Small intestine (tissue), 7 donors: ENCODE measurements at regions not wholly inside any gene's neighbourhood (a gene's known extent, or its start where the extent isn't known, plus 50 kb on each side); places are given as distances from the start of the nearest gene placed in this dataset.
"Not testable (repeated sequence)": the region's sequence is repeated elsewhere in the genome, so short reads cannot be mapped to it uniquely, and the experiment has no call there.

Experiments
- DNase-seq, 2 donors: peaks; one replicate each; pipeline versions ENCODE4 v3.0.0 to v3.0.0-alpha.2; 2013
- FAIRE-seq: peaks from 2 replicates; lab custom pipeline; 2012; peaks lifted over from hg19 to GRCh38; lab: Jason Lieb, UNC
- H3K27ac ChIP-seq, 3 donors: one replicate each; pipeline ENCODE4 v1.5.1; 2013; ENCODE audit warnings: low read length in 2 of 3, mild to moderate bottlenecking in 2 of 3, control low read depth in 1 of 3, inconsistent platforms in 1 of 3, low read depth in 1 of 3, moderate library complexity in 1 of 3
- H3K27me3 ChIP-seq, 3 donors: one replicate each; pipeline ENCODE4 v1.6.1; 2013; ENCODE audit warnings: low read length in 3 of 3, inconsistent platforms in 1 of 3; ENCODE audit not compliant: control insufficient read depth in 3 of 3, insufficient read depth in 3 of 3
- H3K36me3 ChIP-seq, 3 donors: one replicate each; pipeline ENCODE4 v1.6.1; 2013; ENCODE audit warnings: low read length in 3 of 3, inconsistent platforms in 1 of 3, low read depth in 1 of 3, mild to moderate bottlenecking in 1 of 3, moderate library complexity in 1 of 3; ENCODE audit not compliant: control insufficient read depth in 3 of 3, insufficient read depth in 2 of 3
- H3K4me1 ChIP-seq, 3 donors: one replicate each; pipeline ENCODE4 v1.6.1; 2013; ENCODE audit warnings: low read length in 2 of 3, inconsistent platforms in 1 of 3, low read depth in 1 of 3, mild to moderate bottlenecking in 1 of 3, moderate library complexity in 1 of 3; ENCODE audit not compliant: control insufficient read depth in 3 of 3, insufficient read depth in 2 of 3
- H3K4me3 ChIP-seq, 3 donors: one replicate each; pipeline ENCODE4 v1.5.1; 2013; ENCODE audit warnings: low read length in 3 of 3, control low read depth in 1 of 3, inconsistent platforms in 1 of 3, low read depth in 1 of 3, mild to moderate bottlenecking in 1 of 3, moderate library complexity in 1 of 3
- H3K9me3 ChIP-seq, 2 donors: one replicate each; pipeline ENCODE4 v1.6.1; 2013; ENCODE audit warnings: low read depth in 1 of 2, low read length in 1 of 2; ENCODE audit not compliant: control insufficient read depth in 2 of 2, insufficient read depth in 1 of 2
- WGBS, 3 donors: extraction: QIAGEN DNeasy Blood & Tissue Kit; methylation state at CpG; one replicate each; pipeline ENCODE4 v1.1.7; 2013; 5-methylcytosine and 5-hydroxymethylcytosine counted together
- donor health status: healthy with polysubstance abuse.
- donor health status: control.
- donor health status: control.
- donor health status: Bipolar disorder and iron deficiency.
- donor health status: healthy.

- Histone ChIP-seq H3K36me3 (no peaks in the 10 kb centered on the region), H3K4me3 (no peak overlapping the region), H3K27ac (no peak overlapping the region), H3K9me3 (no peaks in the 10 kb centered on the region), H3K4me1 (peaks cover 0 to 2% (median 0%) of the 10 kb centered on the region in 3 donors), H3K27me3 (no peaks in the 10 kb centered on the region)
- DNase-seq = peak in 1 of 2 donors; percentile 8
- 72 to 83% (median 79%) methylated on average over 5 of the region's 5 CpGs for WGBS, 3 donors
- FAIRE-seq = no peak
Observed at GRCh38 chr5:82538339-82539034, 260.3 kb upstream of the RPS23 start.

GRCh38 chr5:82537687-82538306, 259.6 kb upstream of the RPS23 start:
- Histone ChIP-seq H3K9me3 (peaks cover 0 to 3% of the 10 kb centered on the region in 2 donors), H3K4me3 (no peak overlapping the region), H3K36me3 (no peaks in the 10 kb centered on the region), H3K4me1 (peaks cover 0 to 2% (median 0%) of the 10 kb centered on the region in 3 donors), H3K27ac (no peak overlapping the region), H3K27me3 (no peaks in the 10 kb centered on the region)
- WGBS, 3 donors = 79 to 95% (median 86%) methylated on average over 10 of the region's 10 CpGs
- DNase-seq (no peak), FAIRE-seq (no peak)

- 28 to 75% (median 44%) methylated on average over 1 of the region's 1 CpG for WGBS, 3 donors
- DNase-seq (no peak), FAIRE-seq (no peak)
- H3K4me3 ChIP-seq = no peak overlapping the region
- H3K36me3 ChIP-seq = no peaks in the 10 kb centered on the region
- no peaks in the 10 kb centered on the region for H3K27me3 ChIP-seq
- peaks cover 0 to 2% (median 0%) of the 10 kb centered on the region in 3 donors for H3K4me1 ChIP-seq
- no peak overlapping the region for H3K27ac ChIP-seq
- peaks cover 0 to 16% of the 10 kb centered on the region in 2 donors for H3K9me3 ChIP-seq
Observed at GRCh38 chr5:82534986-82535385, 256.8 kb upstream of the RPS23 start.

GRCh38 chr5:82532075-82532474, 253.9 kb upstream of the RPS23 start:
- not testable (repeated sequence) for H3K27ac ChIP-seq, H3K4me1 ChIP-seq, H3K4me3 ChIP-seq, FAIRE-seq, H3K27me3 ChIP-seq, H3K36me3 ChIP-seq, DNase-seq
- H3K9me3 ChIP-seq = peaks cover 0 to 16% of the 10 kb centered on the region in 2 donors
- WGBS, 3 donors = 88 to 92% (median 90%) methylated on average over 2 of the region's 2 CpGs

GRCh38 chr5:82526540-82526939, 248.4 kb upstream of the RPS23 start:
- 62 to 73% (median 66%) methylated on average over 2 of the region's 2 CpGs for WGBS, 3 donors
- Histone ChIP-seq H3K9me3 (peaks cover 0 to 2% of the 10 kb centered on the region in 2 donors), H3K36me3 (no peaks in the 10 kb centered on the region), H3K27ac (no peak overlapping the region), H3K4me1 (no peaks in the 10 kb centered on the region), H3K27me3 (no peaks in the 10 kb centered on the region), H3K4me3 (no peak overlapping the region)
- no peak for DNase-seq
- no peak for FAIRE-seq

GRCh38 chr5:82525626-82526025, 247.5 kb upstream of the RPS23 start:
- no peak overlapping the region for H3K27ac ChIP-seq
- WGBS, 3 donors = 83 to 89% (median 86%) methylated on average over 3 of the region's 3 CpGs
- FAIRE-seq = no peak

GRCh38 chr5:82523633-82524032, 245.5 kb upstream of the RPS23 start:
- peaks cover 0 to 3% (median 0%) of the 10 kb centered on the region in 3 donors for H3K4me1 ChIP-seq
- DNase-seq (no peak), FAIRE-seq (no peak)
- H3K27ac ChIP-seq = no peak overlapping the region
- WGBS, 3 donors = 90 to 92% (median 90%) methylated on average over 2 of the region's 2 CpGs
- no peaks in the 10 kb centered on the region for H3K9me3 ChIP-seq
- H3K36me3 ChIP-seq = no peaks in the 10 kb centered on the region
- no peak overlapping the region for H3K4me3 ChIP-seq
- H3K27me3 ChIP-seq = no peaks in the 10 kb centered on the region

More at GRCh38 chr5:82525626-82526025, 247.5 kb upstream of the RPS23 start:
- no peak overlapping the region for H3K4me3 ChIP-seq
- no peaks in the 10 kb centered on the region for H3K9me3 ChIP-seq
- H3K36me3 ChIP-seq = no peaks in the 10 kb centered on the region
- no peak for DNase-seq
- H3K27me3 ChIP-seq = no peaks in the 10 kb centered on the region
- no peaks in the 10 kb centered on the region for H3K4me1 ChIP-seq

- no peak overlapping the region for H3K4me3 ChIP-seq
- H3K4me1 ChIP-seq = peaks cover 0 to 3% (median 0%) of the 10 kb centered on the region in 3 donors
- no peaks in the 10 kb centered on the region for H3K9me3 ChIP-seq
- no peak for DNase-seq
- no peak overlapping the region for H3K27ac ChIP-seq
- H3K36me3 ChIP-seq = no peaks in the 10 kb centered on the region
- 82 to 86% (median 83%) methylated on average over 7 of the region's 7 CpGs for whole genome bisulfite sequencing, 3 donors
- FAIRE-seq = no peak
- H3K27me3 ChIP-seq = no peaks in the 10 kb centered on the region
Observed at GRCh38 chr5:82522897-82523296, 244.7 kb upstream of the RPS23 start.
